ENCODE measurements at regions not wholly inside any gene's neighbourhood (a gene's known extent, or its start where the extent isn't known, plus 50 kb on each side); places are given as distances from the start of the nearest gene placed in this dataset.
"Not testable (repeated sequence)": the region's sequence is repeated elsewhere in the genome, so short reads cannot be mapped to it uniquely, and the experiment has no call there.

GRCh38 chr20:50362177-50362576 is 148.0 kb upstream of the PTPN1 start:
- not testable (repeated sequence) for DNase-seq

DNA sequence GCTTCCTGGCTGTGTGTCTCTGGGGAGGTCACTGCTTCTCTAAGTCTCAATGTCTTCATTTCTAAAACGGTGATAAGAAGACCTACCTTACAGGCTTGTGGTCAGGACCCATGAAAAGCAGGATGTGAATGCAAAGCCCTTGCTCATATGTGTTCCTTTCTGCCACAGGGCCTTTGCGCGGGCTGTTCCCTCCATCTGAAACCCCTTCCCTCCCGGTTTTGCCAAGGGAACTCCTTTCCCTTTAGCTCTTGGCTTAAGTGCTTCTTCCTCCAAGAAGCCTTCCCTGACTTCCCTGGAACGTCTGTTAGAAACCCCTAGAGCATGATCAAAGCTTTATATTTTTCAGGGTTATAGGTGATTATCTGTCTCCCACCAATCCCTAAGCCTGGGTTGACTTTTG is 147.2 kb upstream of the PTPN1 start:
- no peak for DNase-seq

DNA sequence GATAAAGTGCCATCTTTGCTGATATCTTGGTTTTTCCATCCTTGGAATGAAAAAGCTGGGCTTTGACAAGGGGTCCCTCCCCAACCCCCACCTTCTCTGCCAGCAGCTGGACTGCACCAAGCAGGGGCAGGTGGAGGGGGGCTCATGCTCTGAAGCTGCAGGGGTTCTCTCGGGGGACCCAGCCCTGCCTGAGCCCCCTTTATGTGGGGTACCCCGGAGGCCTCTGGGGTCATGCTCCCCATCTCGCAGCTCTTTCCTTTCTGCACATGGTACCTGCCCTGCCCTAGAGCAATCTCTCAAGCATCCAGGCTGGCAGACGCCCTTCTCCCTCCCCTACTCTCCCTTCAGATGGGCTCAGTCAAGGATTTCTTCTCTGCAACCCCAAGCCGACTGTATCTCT is 146.7 kb upstream of the PTPN1 start:
- DNase-seq = no peak

GRCh38 chr20:50364542-50364941 is 145.6 kb upstream of the PTPN1 start:
- no peak for DNase-seq

- no peak for DNase-seq
These were observed 143.7 kb upstream of the PTPN1 start for GRCh38 chr20:50366270-50367103.

- no peak for DNase-seq
These were observed 143.0 kb upstream of the PTPN1 start for GRCh38 chr20:50367104-50367674.

- DNase-seq = no peak
These were observed 142.3 kb upstream of the PTPN1 start for GRCh38 chr20:50367739-50368375.

GRCh38 chr20:50368386-50368785 is 141.8 kb upstream of the PTPN1 start:
- DNase-seq = no peak

- DNase-seq = no peak
These were observed 141.4 kb upstream of the PTPN1 start for GRCh38 chr20:50368813-50369224.

- no peak for DNase-seq
These were observed 140.8 kb upstream of the PTPN1 start for GRCh38 chr20:50369225-50370035.

DNA sequence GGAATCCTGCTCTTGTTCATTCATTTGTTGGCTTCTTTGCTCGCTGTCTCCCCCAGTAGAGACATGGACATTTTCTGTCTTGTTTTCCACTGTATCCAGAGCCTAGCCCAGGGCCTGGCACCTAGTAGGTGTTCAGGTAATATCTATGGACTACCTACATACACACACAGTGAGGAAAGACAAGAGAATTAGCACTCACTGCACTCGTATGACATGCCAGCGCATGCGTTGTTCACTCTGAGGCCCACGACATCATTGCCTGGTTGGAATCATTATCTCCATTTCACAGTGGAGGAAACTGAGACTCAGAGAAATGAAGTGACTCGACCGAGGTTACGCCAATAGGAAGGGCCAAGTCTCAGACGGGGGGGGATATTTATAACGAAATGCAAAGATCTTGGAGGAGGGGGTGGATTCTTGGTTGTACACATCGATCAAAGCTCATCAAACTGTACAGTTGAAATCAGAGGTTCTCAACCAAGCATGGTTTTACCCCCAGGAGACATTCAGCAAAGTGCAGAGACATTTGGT is 140.1 kb upstream of the PTPN1 start:
- no peak for DNase-seq

DNA sequence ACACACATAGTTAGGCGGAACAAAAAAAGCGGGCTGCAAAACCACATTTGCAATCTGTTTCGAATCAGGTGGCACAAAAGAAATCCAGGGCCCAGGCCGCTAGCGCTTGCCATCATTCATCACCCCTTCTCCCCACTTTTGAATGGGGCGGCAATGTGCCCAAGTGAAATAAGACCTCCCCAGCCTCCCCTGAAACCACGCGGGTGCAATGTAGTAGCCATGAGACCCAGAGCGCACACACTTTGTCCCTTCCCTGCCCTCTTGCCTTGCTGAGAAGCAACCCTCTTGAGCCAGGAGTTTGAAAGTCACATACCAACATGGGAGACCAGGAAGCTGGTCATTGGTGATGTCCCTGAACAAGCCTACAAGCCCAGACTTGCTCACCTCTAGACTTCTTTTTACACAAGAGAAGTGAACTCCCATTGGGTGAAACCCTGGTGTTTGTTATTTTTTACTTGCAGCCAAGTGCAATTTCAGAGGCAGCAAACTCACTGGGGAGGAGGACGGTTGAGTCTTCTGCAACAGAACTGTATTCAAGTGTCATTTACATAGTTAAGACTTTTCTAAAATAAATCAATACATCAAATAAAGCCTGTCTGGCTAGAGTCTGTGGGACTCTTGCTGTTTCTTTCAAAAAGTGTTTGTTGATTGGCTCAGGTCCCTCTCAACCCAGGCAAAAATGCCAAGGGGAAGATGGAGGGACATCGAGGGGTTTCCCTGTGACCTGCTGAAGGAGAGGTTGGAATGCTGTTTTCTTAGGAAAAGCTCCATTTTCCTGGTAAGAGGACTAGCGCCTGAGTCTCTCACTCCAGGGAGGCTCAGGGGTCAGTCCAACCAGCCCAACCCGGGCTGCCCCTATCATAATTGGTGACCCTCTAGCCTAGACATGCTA is 138.1 kb upstream of the PTPN1 start:
- DNase-seq = no peak

- DNase-seq = no peak
These were observed 137.5 kb upstream of the PTPN1 start for GRCh38 chr20:50372770-50373088.

DNA sequence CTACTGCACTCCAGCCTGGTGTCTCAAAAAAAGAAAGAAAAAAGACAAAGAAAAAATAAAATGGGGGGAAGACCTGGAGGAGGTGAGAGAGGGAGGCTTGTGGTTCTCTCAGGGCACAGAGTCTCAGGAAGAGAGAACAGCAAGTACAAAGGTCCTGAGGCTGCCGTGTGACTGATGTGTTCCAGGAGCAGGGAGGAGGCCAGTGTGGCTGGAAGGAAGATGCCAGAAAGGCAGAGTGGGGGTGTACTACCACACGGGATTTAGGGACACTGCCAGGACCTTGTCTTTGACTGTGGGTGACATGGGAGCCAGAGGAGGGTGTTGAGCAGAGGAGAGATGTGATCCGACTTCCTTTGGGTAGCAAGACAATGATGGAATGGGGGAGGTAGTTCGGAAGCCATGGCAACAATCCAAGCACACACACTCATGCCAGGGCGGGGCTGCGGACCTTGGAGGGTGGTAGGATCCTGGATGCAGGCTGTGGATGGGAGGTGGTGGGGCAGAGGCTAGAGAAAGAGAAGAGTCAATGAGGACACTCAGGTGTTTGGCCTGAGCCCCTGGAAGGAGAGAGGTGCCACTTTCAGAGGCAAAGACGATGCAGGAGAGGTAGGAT is 136.4 kb upstream of the PTPN1 start:
- no peak for DNase-seq

DNA sequence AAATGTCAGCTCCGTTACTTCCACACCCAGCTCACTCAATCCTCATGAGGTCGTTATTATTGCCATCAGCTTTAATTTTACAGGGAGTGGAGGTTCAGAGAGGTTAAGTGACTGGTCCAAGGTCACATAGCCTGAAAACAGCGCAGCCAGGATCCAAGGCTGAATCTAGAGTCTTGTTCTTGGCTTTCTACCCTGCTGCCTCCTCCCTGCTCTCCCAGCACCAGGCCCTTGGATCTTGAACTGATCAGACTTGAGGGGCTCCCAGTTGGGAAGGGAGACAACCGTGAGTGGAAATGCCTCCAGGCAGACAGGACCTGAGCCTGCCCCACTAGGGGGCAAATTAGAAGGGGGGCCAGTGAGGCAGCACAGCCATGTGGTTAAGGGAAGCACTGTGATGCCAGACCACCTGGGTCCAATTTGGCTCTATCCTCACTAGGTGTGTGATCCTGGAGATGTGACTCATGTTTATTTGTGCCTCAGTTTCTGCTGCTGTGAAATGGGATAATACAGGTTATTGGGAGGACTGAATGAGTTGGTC is 135.6 kb upstream of the PTPN1 start:
- no peak for DNase-seq

DNA sequence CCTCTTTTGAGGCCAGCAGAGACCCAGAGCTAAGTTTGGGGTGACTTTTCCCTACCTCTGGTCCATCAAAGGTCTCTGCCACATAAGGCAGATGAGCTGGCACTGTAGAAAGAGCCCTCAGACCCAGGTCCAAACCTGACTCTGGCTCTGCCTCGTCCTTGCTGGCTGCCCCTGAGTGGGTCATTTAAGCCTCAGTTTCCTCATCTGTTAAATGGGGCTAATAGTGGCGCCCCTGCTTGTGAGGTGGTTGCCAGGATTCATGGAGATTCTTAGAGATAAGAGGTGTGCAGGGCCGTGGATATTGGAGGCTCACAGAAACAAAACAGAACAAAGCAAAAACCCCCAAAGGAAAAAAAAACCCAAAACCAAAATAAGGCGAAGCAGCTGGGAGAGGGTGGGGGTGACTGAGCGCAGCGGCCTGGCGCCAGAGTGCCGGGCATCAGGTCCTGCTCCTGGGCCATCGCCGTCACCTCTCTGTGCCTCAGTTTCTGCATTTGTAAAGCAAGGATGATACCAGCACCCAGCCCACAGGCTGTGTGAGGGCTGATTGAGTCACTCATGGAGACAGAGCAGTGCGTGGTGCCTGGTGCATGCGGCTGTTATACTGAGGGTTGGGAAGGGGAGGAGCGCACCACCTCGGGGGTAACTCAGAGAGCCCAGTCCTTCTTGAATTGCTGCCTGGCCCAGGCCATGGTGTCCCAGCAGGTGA is 133.8 kb upstream of the PTPN1 start:
- DNase-seq = no peak

DNA sequence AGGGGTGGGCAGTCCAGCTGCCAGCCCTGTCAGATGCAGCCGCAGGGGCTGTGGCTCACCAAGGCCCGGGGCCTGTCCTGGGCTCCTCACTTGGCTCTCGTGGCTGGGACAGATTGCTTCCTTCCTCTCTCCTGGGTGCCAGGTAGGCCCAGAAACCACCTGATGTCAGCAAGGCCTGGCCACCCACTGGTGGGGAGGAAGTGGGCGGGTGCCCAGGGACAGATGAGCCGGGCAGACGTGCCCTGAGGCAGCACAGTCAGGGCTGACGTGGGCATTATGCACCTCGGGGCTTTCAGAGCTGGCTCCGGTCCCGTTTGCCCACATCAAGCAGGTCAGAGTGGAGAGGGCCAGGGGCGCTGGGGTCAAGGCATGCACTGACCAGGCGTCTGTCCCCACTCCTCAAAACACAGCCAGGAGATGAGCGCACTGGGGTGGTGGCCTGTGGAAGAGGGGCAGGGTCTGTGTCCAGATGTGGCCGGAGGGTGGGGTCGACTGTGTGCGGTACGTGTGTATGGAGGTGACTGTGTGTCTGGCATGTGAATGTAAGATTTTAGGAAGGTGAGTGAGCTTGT is 133.2 kb upstream of the PTPN1 start:
- DNase-seq = no peak

DNA sequence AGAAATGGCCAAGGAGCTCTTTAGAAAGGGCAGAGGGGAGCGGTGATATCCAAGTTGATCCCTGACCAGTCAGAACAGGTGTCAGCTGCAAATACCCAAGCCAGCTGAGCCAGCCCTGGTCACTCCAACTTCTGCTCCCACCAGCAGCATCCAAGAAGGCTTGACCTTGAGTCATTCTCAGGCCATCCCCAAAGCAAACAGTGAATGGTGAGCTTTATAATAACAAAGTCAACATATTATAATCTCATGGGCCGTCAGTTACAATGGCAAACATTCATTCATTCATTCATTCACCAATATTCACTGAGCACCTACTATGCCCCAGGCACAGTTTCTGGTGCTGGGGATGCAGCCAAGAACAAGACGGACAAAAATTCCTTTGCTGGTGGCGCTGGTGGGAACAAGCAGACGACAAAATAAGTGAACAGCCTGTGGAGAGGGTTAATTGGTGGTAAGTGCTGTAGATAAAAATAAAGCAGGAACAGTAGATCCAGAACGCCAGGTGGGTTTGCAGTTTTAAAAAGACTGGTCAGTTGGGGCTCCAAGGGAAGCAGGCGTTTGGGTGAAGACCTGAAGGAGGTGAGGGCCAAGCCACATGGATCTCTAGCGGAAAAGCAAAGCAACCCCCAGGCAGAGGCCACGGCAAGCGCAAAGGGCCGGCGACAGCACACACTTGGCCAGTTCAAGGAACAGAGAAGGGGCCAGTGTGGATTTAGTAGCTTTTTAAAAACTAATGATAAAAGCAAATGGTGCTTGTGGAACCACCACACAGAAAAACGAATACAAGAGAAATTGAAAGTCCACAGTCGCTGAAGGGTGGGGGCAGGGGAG is 131.8 kb upstream of the PTPN1 start:
- no peak for DNase-seq
